WERI-Rb-1 (cell line): ENCODE measurements at regions not wholly inside any gene's neighbourhood (a gene's known extent, or its start where the extent isn't known, plus 50 kb on each side); places are given as distances from the start of the nearest gene placed in this dataset.

Experiments used
- DNase-seq: peaks from one replicate; pipeline ENCODE4 v3.0.0-alpha.2; 2020
- H3K27ac ChIP-seq: fragments of 250-450 bp; sonication (Bioruptor Pico); 2 replicates; pipeline ENCODE4 v1.5.1; 2020; ENCODE audit warnings: mild to moderate bottlenecking, moderate library complexity
- H3K27me3 ChIP-seq: fragments of 250-450 bp; sonication (Bioruptor Pico); 2 replicates; pipeline ENCODE4 v1.5.1; 2021; ENCODE audit warnings: mild to moderate bottlenecking, low read depth, moderate library complexity; ENCODE audit not compliant: insufficient read depth, severe bottlenecking
- H3K36me3 ChIP-seq: fragments of 250-450 bp; sonication (Bioruptor Pico); 2 replicates; pipeline ENCODE4 v1.5.1; 2020; ENCODE audit warnings: mild to moderate bottlenecking, moderate library complexity
- H3K4me3 ChIP-seq: 2 replicates; pipeline ENCODE4 v1.5.1; 2011; ENCODE audit warnings: low read depth, mild to moderate bottlenecking, control low read depth, low read length
- H3K9me3 ChIP-seq: fragments of 250-450 bp; sonication (Bioruptor Pico); 2 replicates; pipeline ENCODE4 v1.5.1; 2021; ENCODE audit warnings: mild to moderate bottlenecking, moderate library complexity; ENCODE audit not compliant: severe bottlenecking
- TF ChIP-seq, protein P1 (sequence below): IDR thresholded peaks from 2 replicates; pipeline ENCODE4 v1.5.1; 2011; ENCODE audit warnings: low read depth, mild to moderate bottlenecking, control low read depth, inconsistent platforms, low read length

DNA sequence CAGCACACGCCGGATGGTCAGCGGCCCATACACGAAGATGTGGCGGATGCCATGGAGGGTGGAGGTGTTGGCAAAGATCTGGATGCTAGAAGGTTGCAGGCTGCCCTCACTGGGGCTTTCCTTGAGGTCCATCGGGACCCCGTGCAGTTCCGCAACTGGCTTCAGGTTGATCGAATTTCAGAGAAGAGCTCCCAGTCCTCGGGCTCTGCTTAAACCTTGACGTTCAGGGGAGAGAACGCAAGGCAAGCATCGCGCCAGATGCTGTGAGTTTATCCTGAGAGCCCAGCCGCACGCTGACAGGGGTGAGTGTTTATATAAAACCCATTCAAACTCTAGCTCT lies 98.7 kb upstream of the CCL2 start:
- Histone ChIP-seq H3K36me3 (no peaks in the 10 kb centered on the region), H3K27me3 (no peaks in the 10 kb centered on the region), H3K27ac (no peak overlapping the region), H3K4me3 (no peak overlapping the region), H3K9me3 (no peaks in the 10 kb centered on the region)
- TF ChIP-seq, protein P1, sequence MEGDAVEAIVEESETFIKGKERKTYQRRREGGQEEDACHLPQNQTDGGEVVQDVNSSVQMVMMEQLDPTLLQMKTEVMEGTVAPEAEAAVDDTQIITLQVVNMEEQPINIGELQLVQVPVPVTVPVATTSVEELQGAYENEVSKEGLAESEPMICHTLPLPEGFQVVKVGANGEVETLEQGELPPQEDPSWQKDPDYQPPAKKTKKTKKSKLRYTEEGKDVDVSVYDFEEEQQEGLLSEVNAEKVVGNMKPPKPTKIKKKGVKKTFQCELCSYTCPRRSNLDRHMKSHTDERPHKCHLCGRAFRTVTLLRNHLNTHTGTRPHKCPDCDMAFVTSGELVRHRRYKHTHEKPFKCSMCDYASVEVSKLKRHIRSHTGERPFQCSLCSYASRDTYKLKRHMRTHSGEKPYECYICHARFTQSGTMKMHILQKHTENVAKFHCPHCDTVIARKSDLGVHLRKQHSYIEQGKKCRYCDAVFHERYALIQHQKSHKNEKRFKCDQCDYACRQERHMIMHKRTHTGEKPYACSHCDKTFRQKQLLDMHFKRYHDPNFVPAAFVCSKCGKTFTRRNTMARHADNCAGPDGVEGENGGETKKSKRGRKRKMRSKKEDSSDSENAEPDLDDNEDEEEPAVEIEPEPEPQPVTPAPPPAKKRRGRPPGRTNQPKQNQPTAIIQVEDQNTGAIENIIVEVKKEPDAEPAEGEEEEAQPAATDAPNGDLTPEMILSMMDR = no peak
- no peak for DNase-seq

DNA sequence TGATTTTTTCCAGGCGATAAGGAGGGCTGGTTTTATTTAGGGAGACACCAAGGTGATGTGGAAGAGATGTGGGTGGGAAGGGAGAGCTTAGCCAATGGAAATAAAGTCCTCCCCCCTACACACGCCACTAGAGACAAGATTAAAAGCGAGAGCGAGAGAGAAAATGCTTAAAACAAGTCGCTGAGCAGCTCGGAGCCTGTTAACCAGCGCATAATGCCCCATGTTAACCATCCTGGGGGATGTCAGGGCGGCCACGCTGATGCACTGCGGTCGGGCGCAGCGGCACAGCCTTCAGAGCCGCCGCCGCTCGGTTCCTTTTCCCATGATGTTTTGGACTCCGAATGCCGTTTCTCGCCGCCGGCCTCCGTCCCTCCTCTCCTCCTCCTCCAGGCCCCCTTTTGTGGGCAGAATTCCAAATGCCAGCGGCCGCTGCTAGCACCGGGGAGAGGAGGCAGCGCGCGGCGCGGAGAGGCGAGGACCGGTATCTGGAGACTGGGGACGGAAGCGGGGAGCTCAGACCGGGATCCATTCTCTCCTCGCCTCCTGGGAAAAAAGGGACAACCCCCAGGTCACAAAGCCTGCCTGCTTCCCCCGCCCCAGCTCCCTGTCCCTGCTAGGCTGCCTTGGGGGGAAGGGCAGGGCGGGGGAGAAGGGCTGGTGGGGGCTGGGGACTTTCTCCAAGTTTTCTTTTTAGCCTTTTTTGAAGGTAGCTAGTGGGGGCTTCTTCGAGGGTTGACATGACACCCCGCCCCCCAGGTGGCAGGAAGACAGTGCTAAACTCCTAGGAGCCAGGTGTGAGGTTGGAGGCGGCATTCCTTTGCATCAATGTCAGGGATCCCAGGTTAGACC lies 98.1 kb upstream of the CCL2 start:
- H3K27me3 ChIP-seq = no peaks in the 10 kb centered on the region
- no peak overlapping the region for H3K4me3 ChIP-seq
- TF ChIP-seq, protein P1 = no peak
- DNase-seq = no peak
- H3K27ac ChIP-seq = no peak overlapping the region
- H3K9me3 ChIP-seq = no peaks in the 10 kb centered on the region
- no peaks in the 10 kb centered on the region for H3K36me3 ChIP-seq

DNA sequence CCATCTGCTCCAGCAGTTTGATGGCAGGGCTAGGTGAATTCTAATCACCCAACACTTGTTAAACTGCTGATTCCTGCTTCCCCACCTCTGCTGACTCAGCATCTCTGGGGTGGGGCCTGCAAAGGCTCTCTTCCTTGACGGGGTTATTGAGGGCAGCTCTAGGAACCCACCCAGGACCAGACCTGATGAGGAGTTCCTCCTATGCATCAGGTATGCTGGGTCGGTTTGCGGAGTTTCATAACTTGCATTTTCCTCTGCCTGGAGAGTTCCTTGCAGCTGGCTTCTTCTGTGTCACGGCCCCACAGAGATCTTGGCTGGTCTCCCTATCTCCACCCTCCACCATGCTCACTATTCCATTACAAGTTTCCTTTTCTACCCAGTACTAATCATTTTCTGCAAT lies 93.4 kb upstream of the CCL2 start:
- peak; percentile 11 for DNase-seq
- no peaks in the 10 kb centered on the region for H3K27me3 ChIP-seq
- no peak overlapping the region for H3K4me3 ChIP-seq
- H3K9me3 ChIP-seq = no peaks in the 10 kb centered on the region
- no peak overlapping the region for H3K27ac ChIP-seq
- TF ChIP-seq, protein P1 = no peak
- no peaks in the 10 kb centered on the region for H3K36me3 ChIP-seq

DNA sequence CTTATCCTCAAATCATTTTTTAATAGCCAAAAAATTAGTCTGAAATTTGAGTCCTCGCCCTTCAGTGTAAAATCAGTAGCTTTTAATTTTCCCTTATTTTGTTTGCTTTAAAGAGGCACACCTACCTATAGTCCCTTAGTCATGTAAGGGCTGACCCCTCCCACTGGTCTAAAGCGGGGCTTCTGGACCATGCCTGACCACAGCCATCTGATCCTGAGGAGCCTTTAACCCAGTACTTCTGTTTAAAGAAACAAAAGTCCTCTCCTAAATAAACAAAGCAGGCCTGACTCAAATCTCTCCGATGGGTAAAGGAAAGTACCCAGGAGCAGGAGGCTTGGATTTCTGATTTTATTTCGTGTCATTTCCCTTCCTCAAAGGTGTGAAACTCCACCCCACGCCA lies 92.0 kb upstream of the CCL2 start:
- Histone ChIP-seq H3K27ac (no peak overlapping the region), H3K27me3 (no peaks in the 10 kb centered on the region), H3K36me3 (no peaks in the 10 kb centered on the region), H3K9me3 (no peaks in the 10 kb centered on the region), H3K4me3 (no peak overlapping the region)
- TF ChIP-seq, protein P1 = no peak
- no peak for DNase-seq

DNA sequence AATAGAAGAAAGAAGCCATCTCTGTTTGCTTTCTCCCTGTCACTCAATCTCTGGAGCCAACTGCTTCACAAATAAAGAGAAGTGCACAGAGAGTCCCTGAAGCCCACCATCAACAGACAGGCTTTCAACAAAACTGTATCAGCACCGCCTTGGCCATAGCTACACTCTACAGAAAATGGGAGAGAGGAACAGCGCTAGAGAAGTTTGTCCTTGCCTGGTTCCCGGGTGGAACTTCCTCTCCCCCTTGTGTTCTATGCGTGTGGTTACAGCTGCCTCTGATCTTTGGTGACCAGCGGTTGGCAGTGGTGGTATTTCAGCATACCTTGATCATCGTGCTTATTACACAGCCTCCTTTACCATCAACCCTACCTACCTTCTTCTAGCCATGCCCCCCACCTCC lies 91.4 kb upstream of the CCL2 start:
- peak; percentile 19 for DNase-seq
- TF ChIP-seq, protein P1 = peak; percentile 85

DNA sequence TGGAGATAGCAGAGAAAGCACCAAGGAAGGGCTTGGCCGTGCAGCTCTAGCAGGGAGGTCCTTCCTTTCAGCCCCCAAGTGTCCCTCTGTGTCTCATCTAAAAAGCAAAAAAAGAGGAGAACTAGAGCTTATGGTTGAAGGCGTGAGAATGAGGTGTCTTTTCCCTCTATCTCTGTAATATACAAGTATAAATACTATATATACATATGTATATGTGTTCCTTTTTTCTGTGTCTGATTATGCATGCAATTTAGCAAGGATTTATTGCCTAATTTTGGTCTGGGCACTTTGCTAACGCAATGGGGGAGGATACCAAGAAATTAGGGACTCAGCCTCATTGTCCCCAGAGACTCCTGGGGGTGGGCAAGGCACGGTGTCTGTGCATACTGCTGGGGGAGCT lies 90.2 kb upstream of the CCL2 start:
- Histone ChIP-seq H3K36me3 (no peaks in the 10 kb centered on the region), H3K27me3 (no peaks in the 10 kb centered on the region), H3K27ac (no peak overlapping the region), H3K9me3 (no peaks in the 10 kb centered on the region), H3K4me3 (no peak overlapping the region)
- TF ChIP-seq, protein P1 = no peak
- DNase-seq = no peak

More for the DNA sequence above, 91.4 kb upstream of the CCL2 start:
- Histone ChIP-seq H3K9me3 (no peaks in the 10 kb centered on the region), H3K4me3 (no peak overlapping the region), H3K27me3 (no peaks in the 10 kb centered on the region), H3K36me3 (no peaks in the 10 kb centered on the region), H3K27ac (no peak overlapping the region)
